Mucosa of descending colon (tissue), 3 donors: ENCODE measurements at regions not wholly inside any gene's neighbourhood (a gene's known extent, or its start where the extent isn't known, plus 50 kb on each side); places are given as distances from the start of the nearest gene placed in this dataset.

ENCODE experiments used
- ATAC-seq: fragments of 200-7000 bp; cut with Tn5 transposase; one replicate; pipeline ENCODE4 v1.9.1; 2020; ENCODE audit warnings: mild to moderate bottlenecking, moderate library complexity
- DNase-seq, 3 donors: peaks; one replicate each; pipeline ENCODE4 v3.0.0-alpha.2; 2020
- H3K36me3 ChIP-seq: fragments of 200-600 bp; one replicate; pipeline ENCODE4 v1.8.0; 2021; ENCODE audit warnings: low read depth, mild to moderate bottlenecking
- H3K4me1 ChIP-seq: fragments of 200-600 bp; one replicate; pipeline ENCODE4 v1.8.0; 2021; ENCODE audit warnings: low read depth, mild to moderate bottlenecking
- H3K4me3 ChIP-seq: fragments of 200-600 bp; one replicate; pipeline ENCODE4 v1.8.0; 2021; ENCODE audit warnings: mild to moderate bottlenecking
- H3K9me3 ChIP-seq: fragments of 200-600 bp; one replicate; pipeline ENCODE4 v1.8.0; 2021; ENCODE audit warnings: mild to moderate bottlenecking
- CTCF ChIP-seq: fragments of 200-600 bp; IDR thresholded peaks from one replicate; pipeline ENCODE4 v1.8.0; 2022; ENCODE audit warnings: antibody characterized with exemption, mild to moderate bottlenecking
- intact Hi-C, 2 donors: fragments of 100-400 bp; cut with DNase I in 1 of 2; cut with micrococcal nuclease in 1 of 2; formaldehyde crosslinking; loops; one replicate each; pipeline versions ENCODE4 v1.11.0 to v1.11.1; 2022; cut with DNase I, micrococcal nuclease
- donor health status: DM: no; HTN: no; CAD: no; lungs with moderate emphysema.
- donor health status: DM: no; HTN: no; CAD: no.
- donor health status: DM: no; HTN: yes; CAD: no.

DNA sequence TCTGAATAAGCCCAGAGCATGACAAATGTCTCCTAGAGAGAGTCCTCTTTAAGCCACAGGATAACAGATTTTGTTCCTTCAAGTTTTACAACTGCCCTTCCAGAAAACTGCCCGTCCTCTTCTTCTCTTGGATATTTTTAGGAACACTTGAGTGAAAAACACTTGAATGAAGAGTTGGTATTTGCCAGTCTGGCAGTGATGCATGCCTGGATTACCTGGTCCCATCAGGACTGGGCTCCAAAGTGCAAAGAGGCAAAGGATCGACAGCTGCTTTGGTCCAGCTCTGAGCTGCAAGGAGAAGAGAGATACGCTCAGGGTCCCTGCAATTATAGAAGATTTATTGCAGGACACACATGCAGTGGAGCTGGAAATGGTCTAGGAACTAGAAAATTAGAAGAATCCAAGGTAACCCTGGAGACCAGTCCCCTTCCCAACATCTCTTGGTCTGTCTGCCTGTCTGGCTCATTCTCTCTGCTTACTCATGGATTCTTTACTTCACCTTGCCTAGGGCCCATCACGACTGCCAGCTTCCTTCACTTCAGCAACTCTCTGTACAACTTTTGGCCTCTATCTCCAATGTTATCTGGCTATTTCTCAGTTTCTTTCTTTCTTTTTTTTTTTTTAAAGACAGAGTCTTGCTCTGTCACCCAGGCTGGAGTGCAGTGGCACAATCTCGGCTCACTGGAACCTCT, 112.1 kb upstream of the SIX2 start:
- no peak for DNase-seq
- no peak for ATAC-seq
- H3K4me3 ChIP-seq, result no peak overlapping the region
- intact Hi-C loops, result no loop called here
- H3K36me3 ChIP-seq, result no peaks in the 10 kb centered on the region
- TF ChIP-seq CTCF, result no peak
- H3K9me3 ChIP-seq, result no peaks in the 10 kb centered on the region
- H3K4me1 ChIP-seq, result no peaks in the 10 kb centered on the region

- Histone ChIP-seq H3K36me3 (no peaks in the 10 kb centered on the region), H3K4me1 (no peaks in the 10 kb centered on the region), H3K4me3 (no peak overlapping the region), H3K9me3 (no peaks in the 10 kb centered on the region)
- intact Hi-C loops, result no loop called here
- no peak for TF ChIP-seq CTCF
- ATAC-seq (no peak), DNase-seq (no peak)
Measured at GRCh38 chr2:45120546-45120945, 111.3 kb upstream of the SIX2 start.

DNA sequence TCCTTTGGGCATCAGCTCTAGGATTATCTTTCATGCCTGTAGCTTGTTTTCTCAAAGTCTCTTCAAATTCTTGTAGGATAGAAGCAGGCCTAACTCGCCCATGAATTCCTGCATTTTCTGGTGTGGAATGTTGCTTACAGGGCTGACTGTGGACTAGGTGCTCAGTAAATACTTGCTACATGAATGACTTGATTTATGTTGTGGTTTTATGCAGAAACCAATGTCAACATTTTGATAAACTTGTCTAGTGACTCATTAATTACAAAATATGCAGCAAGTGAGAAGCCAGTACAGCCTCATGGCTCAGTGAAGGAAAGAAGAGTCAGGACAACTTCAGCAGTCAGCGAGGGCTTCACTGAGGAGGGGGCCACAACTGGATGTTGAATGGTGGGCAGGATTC, 110.6 kb upstream of the SIX2 start:
- no peaks in the 10 kb centered on the region for H3K36me3 ChIP-seq
- H3K4me1 ChIP-seq, result no peaks in the 10 kb centered on the region
- ATAC-seq, result no peak
- no peak overlapping the region for H3K4me3 ChIP-seq
- no peak for DNase-seq
- intact Hi-C loops, result no loop called here
- no peak for TF ChIP-seq CTCF
- no peaks in the 10 kb centered on the region for H3K9me3 ChIP-seq

- no peak for TF ChIP-seq CTCF
- H3K9me3 ChIP-seq, result no peaks in the 10 kb centered on the region
- H3K36me3 ChIP-seq, result no peaks in the 10 kb centered on the region
- ATAC-seq, result no peak
- no peak overlapping the region for H3K4me3 ChIP-seq
- H3K4me1 ChIP-seq, result no peaks in the 10 kb centered on the region
- no peak for DNase-seq
- intact Hi-C loops, result no loop called here
Measured at GRCh38 chr2:45119038-45119437, 109.8 kb upstream of the SIX2 start.

DNA sequence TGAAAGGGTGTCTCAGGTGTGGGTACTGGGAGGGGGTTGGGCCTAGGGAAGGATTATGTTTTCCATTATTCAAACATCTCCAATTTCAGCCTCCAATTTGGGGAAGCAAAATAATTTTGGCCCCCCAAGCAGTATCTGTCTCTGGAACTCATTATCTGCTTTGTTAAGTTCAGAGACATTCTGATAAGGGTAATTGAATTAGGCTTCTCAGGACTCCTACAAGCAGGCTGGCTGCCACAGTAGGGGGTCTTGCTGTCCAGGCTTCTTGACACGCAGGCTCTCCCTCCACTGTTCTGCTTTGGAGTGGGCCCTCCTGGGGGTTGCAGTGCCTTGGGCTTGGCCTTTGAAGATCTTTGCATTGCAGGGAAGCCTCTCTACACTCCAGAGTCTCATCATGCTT, 108.1 kb upstream of the SIX2 start:
- no peak for TF ChIP-seq CTCF
- Histone ChIP-seq H3K9me3 (no peaks in the 10 kb centered on the region), H3K4me3 (no peak overlapping the region), H3K36me3 (no peaks in the 10 kb centered on the region), H3K4me1 (no peaks in the 10 kb centered on the region)
- DNase-seq (no peak), ATAC-seq (no peak)
- intact Hi-C loops, result no loop called here

- Histone ChIP-seq H3K4me1 (no peaks in the 10 kb centered on the region), H3K4me3 (no peak overlapping the region), H3K36me3 (no peaks in the 10 kb centered on the region), H3K9me3 (no peaks in the 10 kb centered on the region)
- no peak for TF ChIP-seq CTCF
- intact Hi-C loops, result no loop called here
- ATAC-seq, result no peak
- DNase-seq, result no peak
Measured at GRCh38 chr2:45115181-45115580, 105.9 kb upstream of the SIX2 start.
